ENCODE measurements at regions not wholly inside any gene's neighbourhood (a gene's known extent, or its start where the extent isn't known, plus 50 kb on each side); places are given as distances from the start of the nearest gene placed in this dataset.

DNA sequence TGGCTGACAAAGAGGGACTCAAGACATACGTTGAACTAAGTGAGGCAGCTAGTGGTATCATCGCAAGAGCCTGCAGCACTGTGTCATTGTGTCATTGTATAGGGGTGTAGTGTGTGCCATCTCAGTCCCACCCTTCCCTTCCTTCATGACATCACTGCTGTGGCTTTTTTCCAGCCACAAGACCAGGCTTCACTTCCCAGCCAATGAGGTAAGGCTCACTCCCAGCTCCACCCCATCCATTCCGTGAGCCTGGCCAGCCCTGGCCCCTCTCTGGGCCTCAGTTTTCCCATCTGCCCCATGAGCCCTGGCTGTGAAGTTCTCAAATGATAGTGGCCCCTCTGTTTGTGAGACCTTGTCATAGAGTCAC, 134.3 kb upstream of the ZMIZ1 start:
- TF ChIP-seq, protein P1, sequence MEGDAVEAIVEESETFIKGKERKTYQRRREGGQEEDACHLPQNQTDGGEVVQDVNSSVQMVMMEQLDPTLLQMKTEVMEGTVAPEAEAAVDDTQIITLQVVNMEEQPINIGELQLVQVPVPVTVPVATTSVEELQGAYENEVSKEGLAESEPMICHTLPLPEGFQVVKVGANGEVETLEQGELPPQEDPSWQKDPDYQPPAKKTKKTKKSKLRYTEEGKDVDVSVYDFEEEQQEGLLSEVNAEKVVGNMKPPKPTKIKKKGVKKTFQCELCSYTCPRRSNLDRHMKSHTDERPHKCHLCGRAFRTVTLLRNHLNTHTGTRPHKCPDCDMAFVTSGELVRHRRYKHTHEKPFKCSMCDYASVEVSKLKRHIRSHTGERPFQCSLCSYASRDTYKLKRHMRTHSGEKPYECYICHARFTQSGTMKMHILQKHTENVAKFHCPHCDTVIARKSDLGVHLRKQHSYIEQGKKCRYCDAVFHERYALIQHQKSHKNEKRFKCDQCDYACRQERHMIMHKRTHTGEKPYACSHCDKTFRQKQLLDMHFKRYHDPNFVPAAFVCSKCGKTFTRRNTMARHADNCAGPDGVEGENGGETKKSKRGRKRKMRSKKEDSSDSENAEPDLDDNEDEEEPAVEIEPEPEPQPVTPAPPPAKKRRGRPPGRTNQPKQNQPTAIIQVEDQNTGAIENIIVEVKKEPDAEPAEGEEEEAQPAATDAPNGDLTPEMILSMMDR (conservative IDR thresholded peaks at IDR 0.05 in 1 of 2, IDR thresholded peaks at IDR 0.05 in 1 of 2; ENCODE audit: extremely low read depth in 1 of 2, insufficient read depth in 1 of 2, low read depth in 1 of 2, low read length in 2 of 2), result no peak
- TF ChIP-seq EZH2 (IDR thresholded peaks at IDR 0.05; ENCODE audit: borderline replicate concordance, low read length), result no peak

Data from mammary epithelial cell (primary cell).